GM06990 (cell line): ENCODE measurements at regions not wholly inside any gene's neighbourhood (a gene's known extent, or its start where the extent isn't known, plus 50 kb on each side); places are given as distances from the start of the nearest gene placed in this dataset.
"Not testable (repeated sequence)": the region's sequence is repeated elsewhere in the genome, so short reads cannot be mapped to it uniquely, and the experiment has no call there.

ENCODE experiments used
- DNase-seq: peaks from one replicate; pipeline ENCODE4 v3.0.0-alpha.2; 2011; ENCODE audit not compliant: insufficient read length; ENCODE audit errors: extremely low read depth
- H3K27me3 ChIP-seq: replicated peaks from 2 replicates; pipeline ENCODE4 v1.6.0; 2011; ENCODE audit warnings: low read length; ENCODE audit not compliant: control insufficient read depth, insufficient read depth
- H3K36me3 ChIP-seq: 2 replicates; pipeline ENCODE4 v1.5.1; 2011; ENCODE audit warnings: low read length; ENCODE audit not compliant: control insufficient read depth, insufficient read depth
- H3K4me3 ChIP-seq: replicated peaks from 2 replicates; pipeline ENCODE4 v1.5.1; 2011; ENCODE audit warnings: low read depth, mild to moderate bottlenecking, control low read depth, low read length
- TF ChIP-seq, protein P1 (sequence below): IDR thresholded peaks from 2 replicates; pipeline ENCODE4 v1.5.1; 2011; ENCODE audit warnings: low read length, control low read depth, mild to moderate bottlenecking, inconsistent platforms; ENCODE audit not compliant: insufficient read depth, poor library complexity, severe bottlenecking

GRCh38 chr22:10934704-10935103, 4593.3 kb upstream of the OR11H1 start:
- H3K4me3 ChIP-seq, H3K27me3 ChIP-seq, H3K36me3 ChIP-seq, DNase-seq: not testable (repeated sequence)

GRCh38 chr22:10961043-10961860, 4566.7 kb upstream of the OR11H1 start:
- Histone ChIP-seq H3K27me3 (no peaks in the 10 kb centered on the region), H3K4me3 (no peak overlapping the region), H3K36me3 (no peaks in the 10 kb centered on the region)
- TF ChIP-seq, protein P1, sequence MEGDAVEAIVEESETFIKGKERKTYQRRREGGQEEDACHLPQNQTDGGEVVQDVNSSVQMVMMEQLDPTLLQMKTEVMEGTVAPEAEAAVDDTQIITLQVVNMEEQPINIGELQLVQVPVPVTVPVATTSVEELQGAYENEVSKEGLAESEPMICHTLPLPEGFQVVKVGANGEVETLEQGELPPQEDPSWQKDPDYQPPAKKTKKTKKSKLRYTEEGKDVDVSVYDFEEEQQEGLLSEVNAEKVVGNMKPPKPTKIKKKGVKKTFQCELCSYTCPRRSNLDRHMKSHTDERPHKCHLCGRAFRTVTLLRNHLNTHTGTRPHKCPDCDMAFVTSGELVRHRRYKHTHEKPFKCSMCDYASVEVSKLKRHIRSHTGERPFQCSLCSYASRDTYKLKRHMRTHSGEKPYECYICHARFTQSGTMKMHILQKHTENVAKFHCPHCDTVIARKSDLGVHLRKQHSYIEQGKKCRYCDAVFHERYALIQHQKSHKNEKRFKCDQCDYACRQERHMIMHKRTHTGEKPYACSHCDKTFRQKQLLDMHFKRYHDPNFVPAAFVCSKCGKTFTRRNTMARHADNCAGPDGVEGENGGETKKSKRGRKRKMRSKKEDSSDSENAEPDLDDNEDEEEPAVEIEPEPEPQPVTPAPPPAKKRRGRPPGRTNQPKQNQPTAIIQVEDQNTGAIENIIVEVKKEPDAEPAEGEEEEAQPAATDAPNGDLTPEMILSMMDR = no peak
- peak; percentile 6 for DNase-seq

DNA sequence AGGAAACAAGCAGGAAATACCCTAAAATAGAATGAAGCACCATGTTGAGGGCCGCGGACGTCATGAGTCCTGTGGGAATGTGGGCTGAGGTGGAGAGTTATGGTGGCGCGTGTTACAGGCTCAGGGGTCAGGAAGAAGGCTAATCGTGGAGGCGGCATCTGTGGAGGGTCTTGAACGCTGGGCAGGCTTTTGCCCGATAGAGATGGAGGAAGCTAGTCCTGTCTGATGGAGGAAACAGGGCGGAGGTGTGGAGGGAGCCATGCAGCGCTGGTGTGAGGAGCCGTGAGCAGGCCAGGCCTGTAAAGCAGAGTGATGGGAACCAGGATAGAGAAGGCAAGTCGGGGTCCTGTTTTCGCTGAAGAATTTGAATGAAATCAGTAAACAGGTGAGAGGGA, 4566.1 kb upstream of the OR11H1 start:
- DNase-seq, H3K4me3 ChIP-seq, H3K36me3 ChIP-seq, H3K27me3 ChIP-seq: not testable (repeated sequence)
